SK-N-SH treated with all-trans-retinoic acid at 6 μM for 48 hours (cell line): ENCODE measurements at regions not wholly inside any gene's neighbourhood (a gene's known extent, or its start where the extent isn't known, plus 50 kb on each side); places are given as distances from the start of the nearest gene placed in this dataset.

Experiments
- CSDC2 ChIP-seq: fragments of 250-450 bp; sonication (Bioruptor Pico); IDR thresholded peaks from 2 replicates; pipeline ENCODE4 v1.5.0; 2020; ENCODE audit warnings: mild to moderate bottlenecking, moderate library complexity
- ESRRG ChIP-seq: fragments of 250-450 bp; sonication (Bioruptor Pico); IDR thresholded peaks from 2 replicates; pipeline ENCODE4 v1.6.1; 2021; ENCODE audit warnings: mild to moderate bottlenecking
- ISL1 ChIP-seq: fragments of 250-450 bp; sonication (Bioruptor Pico); IDR thresholded peaks from 2 replicates; pipeline ENCODE4 v2.1.2; 2022; ENCODE audit warnings: mild to moderate bottlenecking, moderate library complexity
- SNAI2 ChIP-seq: fragments of 250-450 bp; sonication (Bioruptor Pico); IDR thresholded peaks from 2 replicates; pipeline ENCODE4 v1.5.0; 2020; ENCODE audit warnings: mild to moderate bottlenecking, moderate library complexity
- TOX ChIP-seq: fragments of 250-450 bp; sonication (Bioruptor Pico); IDR thresholded peaks from 2 replicates; pipeline ENCODE4 v1.8.0; 2021; ENCODE audit warnings: mild to moderate bottlenecking, moderate library complexity, borderline replicate concordance
- ZFP30 ChIP-seq: fragments of 450-650 bp; formaldehyde crosslinking; IDR thresholded peaks from 2 replicates; pipeline ENCODE4 v1.5.0; 2022; ENCODE audit warnings: mild to moderate bottlenecking, moderate library complexity
- TF ChIP-seq, protein P1 (sequence below): fragments of 250-450 bp; sonication (Bioruptor Pico); IDR thresholded peaks from 2 replicates; pipeline ENCODE4 v1.8.0; 2020; ENCODE audit warnings: mild to moderate bottlenecking, moderate library complexity, borderline replicate concordance
- TF ChIP-seq, protein P2 (sequence below): fragments of 250-450 bp; sonication (Bioruptor Pico); IDR thresholded peaks from 2 replicates; pipeline ENCODE4 v1.5.1; 2021; ENCODE audit warnings: mild to moderate bottlenecking, moderate library complexity
- TF ChIP-seq, protein P3 (sequence below): fragments of 250-450 bp; sonication (Bioruptor Pico); IDR thresholded peaks from 2 replicates; pipeline ENCODE4 v1.5.1; 2020; ENCODE audit warnings: low read depth, mild to moderate bottlenecking, moderate library complexity

DNA sequence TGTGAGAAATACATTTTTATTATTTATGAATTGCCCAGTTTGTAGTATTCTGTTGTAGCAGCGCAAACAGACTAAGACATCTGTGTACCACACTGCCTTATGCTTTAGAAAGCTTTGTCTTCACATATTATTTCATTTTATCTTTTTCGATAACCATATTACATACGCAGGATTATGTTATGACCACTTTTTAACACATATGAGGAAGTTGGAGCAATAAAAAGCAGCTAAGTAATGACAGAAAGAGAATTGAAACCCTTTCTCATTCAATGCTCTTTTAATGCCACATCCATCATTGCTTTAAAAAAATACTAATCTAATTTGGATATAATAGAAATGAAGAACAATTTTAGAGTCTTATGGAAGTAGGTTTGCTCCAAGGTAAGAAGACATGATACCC lies 99.7 kb downstream of the CT47B1 start:
- TF ChIP-seq ESRRG: no peak
- TF ChIP-seq ZFP30 (CRISPR knock-in tag): no peak
- no peak for TF ChIP-seq CSDC2 (CRISPR knock-in tag)
- TF ChIP-seq, protein P1, sequence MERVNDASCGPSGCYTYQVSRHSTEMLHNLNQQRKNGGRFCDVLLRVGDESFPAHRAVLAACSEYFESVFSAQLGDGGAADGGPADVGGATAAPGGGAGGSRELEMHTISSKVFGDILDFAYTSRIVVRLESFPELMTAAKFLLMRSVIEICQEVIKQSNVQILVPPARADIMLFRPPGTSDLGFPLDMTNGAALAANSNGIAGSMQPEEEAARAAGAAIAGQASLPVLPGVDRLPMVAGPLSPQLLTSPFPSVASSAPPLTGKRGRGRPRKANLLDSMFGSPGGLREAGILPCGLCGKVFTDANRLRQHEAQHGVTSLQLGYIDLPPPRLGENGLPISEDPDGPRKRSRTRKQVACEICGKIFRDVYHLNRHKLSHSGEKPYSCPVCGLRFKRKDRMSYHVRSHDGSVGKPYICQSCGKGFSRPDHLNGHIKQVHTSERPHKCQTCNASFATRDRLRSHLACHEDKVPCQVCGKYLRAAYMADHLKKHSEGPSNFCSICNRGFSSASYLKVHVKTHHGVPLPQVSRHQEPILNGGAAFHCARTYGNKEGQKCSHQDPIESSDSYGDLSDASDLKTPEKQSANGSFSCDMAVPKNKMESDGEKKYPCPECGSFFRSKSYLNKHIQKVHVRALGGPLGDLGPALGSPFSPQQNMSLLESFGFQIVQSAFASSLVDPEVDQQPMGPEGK: no peak
- TF ChIP-seq, protein P2, sequence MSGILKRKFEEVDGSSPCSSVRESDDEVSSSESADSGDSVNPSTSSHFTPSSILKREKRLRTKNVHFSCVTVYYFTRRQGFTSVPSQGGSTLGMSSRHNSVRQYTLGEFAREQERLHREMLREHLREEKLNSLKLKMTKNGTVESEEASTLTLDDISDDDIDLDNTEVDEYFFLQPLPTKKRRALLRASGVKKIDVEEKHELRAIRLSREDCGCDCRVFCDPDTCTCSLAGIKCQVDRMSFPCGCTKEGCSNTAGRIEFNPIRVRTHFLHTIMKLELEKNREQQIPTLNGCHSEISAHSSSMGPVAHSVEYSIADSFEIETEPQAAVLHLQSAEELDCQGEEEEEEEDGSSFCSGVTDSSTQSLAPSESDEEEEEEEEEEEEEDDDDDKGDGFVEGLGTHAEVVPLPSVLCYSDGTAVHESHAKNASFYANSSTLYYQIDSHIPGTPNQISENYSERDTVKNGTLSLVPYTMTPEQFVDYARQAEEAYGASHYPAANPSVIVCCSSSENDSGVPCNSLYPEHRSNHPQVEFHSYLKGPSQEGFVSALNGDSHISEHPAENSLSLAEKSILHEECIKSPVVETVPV (CRISPR knock-in tag): no peak
- TF ChIP-seq TOX (CRISPR knock-in tag): no peak
- TF ChIP-seq, protein P3, sequence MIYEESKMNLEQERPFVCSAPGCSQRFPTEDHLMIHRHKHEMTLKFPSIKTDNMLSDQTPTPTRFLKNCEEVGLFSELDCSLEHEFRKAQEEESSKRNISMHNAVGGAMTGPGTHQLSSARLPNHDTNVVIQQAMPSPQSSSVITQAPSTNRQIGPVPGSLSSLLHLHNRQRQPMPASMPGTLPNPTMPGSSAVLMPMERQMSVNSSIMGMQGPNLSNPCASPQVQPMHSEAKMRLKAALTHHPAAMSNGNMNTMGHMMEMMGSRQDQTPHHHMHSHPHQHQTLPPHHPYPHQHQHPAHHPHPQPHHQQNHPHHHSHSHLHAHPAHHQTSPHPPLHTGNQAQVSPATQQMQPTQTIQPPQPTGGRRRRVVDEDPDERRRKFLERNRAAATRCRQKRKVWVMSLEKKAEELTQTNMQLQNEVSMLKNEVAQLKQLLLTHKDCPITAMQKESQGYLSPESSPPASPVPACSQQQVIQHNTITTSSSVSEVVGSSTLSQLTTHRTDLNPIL: no peak
- TF ChIP-seq SNAI2 (CRISPR knock-in tag): no peak
- no peak for TF ChIP-seq ISL1
